ENCODE measurements at regions not wholly inside any gene's neighbourhood (a gene's known extent, or its start where the extent isn't known, plus 50 kb on each side); places are given as distances from the start of the nearest gene placed in this dataset.
"Not testable (repeated sequence)": the region's sequence is repeated elsewhere in the genome, so short reads cannot be mapped to it uniquely, and the experiment has no call there.

- no peak for DNase-seq (ENCODE audit: low spot score)
Measured at GRCh38 chr1:105138458-105138893, 1388.8 kb downstream of the AMY1C start.

- DNase-seq (ENCODE audit: low spot score): no peak
Measured at GRCh38 chr1:105172788-105173187, 1423.1 kb downstream of the AMY1C start.

DNA sequence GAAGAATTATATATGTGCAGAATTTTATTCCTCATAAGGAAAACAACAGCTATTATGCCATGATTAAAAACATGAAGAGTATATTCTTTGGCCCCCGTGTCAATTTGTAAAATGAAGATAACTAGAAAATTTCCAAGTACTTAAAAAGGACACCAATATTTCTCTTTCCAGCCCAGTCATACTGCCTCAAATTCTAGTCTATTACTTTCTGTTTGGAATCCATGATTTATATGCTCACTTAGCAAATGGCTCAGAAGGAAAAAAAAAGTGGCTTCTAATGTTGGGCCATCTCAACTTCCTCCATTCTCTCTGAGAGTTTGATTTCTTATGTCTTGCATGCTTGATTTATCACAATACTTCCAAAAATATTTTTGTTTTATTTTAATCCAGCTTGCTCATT is 1431.1 kb downstream of the AMY1C start:
- DNase-seq (ENCODE audit: low spot score): no peak

- DNase-seq (ENCODE audit: low spot score): no peak
Measured at GRCh38 chr1:105204836-105205371, 1455.2 kb downstream of the AMY1C start.

GRCh38 chr1:105208581-105208980 is 1458.9 kb downstream of the AMY1C start:
- no peak for DNase-seq (ENCODE audit: low spot score)

GRCh38 chr1:105210747-105211146 is 1461.0 kb downstream of the AMY1C start:
- no peak for DNase-seq (ENCODE audit: low spot score)

- no peak for DNase-seq (ENCODE audit: low spot score)
Measured at GRCh38 chr1:105231378-105231777, 1481.7 kb downstream of the AMY1C start.

- no peak for DNase-seq (ENCODE audit: low spot score)
Measured at GRCh38 chr1:105243411-105243810, 1493.7 kb downstream of the AMY1C start.

DNA sequence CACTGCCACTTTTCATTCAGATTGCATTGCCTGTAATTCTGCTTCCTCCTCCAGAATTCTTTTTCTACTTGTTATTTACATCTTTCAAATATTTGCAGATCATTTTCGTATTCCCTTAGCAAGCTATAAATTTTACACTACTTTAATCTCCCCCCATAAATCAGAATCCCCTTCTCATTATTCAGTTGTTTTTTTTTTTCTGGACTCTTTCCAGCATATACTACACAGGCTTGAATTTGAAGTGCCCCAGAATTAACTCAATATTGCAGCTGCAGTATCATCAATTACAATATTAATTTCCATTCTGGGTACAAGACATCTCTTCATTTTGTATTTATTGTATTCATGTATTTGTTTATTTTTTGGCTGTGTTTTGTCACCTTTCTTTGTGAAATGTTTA is 1494.3 kb downstream of the AMY1C start:
- DNase-seq (ENCODE audit: low spot score): no peak

DNA sequence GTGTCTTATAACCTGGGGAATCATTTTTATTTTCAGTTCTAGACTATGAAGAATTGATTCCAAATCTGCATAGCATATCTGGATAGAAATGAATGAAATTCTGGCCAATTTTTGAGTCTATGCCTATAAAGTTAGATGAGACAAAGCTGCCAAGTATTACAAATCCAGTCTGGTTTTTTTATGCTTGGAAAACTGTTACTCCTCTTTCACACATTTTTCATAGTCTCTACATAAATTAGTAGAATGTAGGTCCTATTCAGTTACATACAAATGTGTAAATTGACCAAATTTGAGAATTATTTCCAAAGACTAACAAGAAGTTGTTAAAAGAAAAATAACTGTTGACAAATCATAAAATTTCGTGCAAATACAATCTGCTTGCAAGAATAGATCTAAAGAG is 1505.2 kb downstream of the AMY1C start:
- DNase-seq (ENCODE audit: low spot score): no peak

- no peak for DNase-seq (ENCODE audit: low spot score)
Measured at GRCh38 chr1:105260001-105260400, 1510.3 kb downstream of the AMY1C start.

GRCh38 chr1:105270966-105271365 is 1521.3 kb downstream of the AMY1C start:
- DNase-seq (ENCODE audit: low spot score): no peak

- not testable (repeated sequence) for DNase-seq (ENCODE audit: low spot score)
Measured at GRCh38 chr1:105272376-105272775, 1522.7 kb downstream of the AMY1C start.

DNA sequence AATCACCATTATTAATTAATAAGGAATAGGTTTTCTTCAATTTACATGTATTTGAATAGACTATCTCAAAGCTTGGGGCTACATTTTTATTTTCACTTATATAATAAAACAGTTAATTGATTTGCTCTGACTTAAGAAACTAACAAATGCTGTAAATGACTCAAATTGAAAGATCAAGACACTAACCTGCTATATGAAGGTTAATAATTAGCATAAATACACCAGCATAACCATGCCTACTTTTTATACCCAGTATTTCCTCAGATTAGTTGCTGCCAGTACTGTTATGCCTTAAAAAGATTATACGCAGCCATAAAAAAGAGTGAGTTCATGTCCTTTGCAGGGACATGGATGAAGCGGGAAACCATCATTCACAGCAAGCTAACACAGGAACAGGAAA is 1545.1 kb downstream of the AMY1C start:
- no peak for DNase-seq (ENCODE audit: low spot score)

DNA sequence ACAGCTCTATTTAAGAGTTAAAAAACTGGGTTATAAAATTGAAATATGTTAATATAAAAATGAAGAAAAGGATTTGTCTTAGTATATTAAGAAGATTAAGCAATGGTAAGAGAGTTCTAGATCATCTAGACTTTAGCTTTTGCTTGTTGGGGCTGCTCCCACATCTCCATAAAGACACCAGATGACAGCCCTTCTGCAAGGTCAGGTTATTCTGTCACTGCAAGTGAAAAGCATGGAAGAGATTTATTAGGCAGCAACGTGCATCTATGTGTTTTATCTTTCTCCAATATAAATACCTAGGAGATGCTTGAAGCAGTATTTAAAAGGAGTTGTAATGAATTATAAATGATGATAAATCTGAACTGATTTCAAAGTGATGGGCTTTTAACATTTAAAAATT is 1560.4 kb downstream of the AMY1C start:
- DNase-seq (ENCODE audit: low spot score): no peak

DNA sequence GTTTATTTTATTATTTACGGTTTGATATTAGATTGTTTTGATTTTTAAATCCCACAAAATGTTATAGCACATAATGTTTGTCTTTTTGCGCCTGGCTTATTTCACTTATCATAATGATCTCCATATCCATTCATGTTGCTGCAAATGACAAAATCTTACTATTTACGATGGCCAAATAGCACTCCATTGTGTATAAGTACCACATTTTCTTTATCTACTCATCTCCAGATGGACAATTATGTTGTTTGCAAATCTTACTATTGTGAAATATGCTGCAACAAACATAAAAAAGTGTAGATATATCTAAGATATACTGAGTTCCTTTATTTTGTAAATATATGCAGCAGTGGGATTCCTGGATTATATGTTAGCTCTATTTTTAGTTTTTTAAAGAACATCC is 1568.3 kb downstream of the AMY1C start:
- DNase-seq (ENCODE audit: low spot score): no peak

GRCh38 chr1:105326886-105327285 is 1577.2 kb downstream of the AMY1C start:
- DNase-seq (ENCODE audit: low spot score): no peak

DNA sequence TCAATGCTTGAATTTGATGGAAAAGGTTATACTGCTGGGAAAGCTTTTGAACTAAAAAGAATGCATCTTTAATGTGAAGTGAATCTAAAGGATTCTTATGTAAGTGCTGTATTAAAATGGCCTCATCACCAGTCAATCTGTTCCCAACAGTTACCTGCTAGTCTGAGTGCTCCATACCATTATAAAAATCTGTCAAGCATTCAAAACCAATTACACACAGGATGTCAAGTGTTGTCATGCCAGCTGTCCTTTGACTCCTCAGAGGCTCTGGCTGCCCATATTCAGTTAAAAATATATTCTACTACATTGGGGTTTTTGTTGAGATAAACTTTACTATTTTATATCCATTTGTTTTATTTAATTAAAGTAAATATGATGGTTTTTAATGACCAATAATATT is 1587.7 kb downstream of the AMY1C start:
- no peak for DNase-seq (ENCODE audit: low spot score)

GRCh38 chr1:105343317-105343716 is 1593.6 kb downstream of the AMY1C start:
- no peak for DNase-seq (ENCODE audit: low spot score)

GRCh38 chr1:105359457-105359856 is 1609.8 kb downstream of the AMY1C start:
- DNase-seq (ENCODE audit: low spot score): no peak

GRCh38 chr1:105362438-105362837 is 1612.7 kb downstream of the AMY1C start:
- DNase-seq (ENCODE audit: low spot score): no peak

DNA sequence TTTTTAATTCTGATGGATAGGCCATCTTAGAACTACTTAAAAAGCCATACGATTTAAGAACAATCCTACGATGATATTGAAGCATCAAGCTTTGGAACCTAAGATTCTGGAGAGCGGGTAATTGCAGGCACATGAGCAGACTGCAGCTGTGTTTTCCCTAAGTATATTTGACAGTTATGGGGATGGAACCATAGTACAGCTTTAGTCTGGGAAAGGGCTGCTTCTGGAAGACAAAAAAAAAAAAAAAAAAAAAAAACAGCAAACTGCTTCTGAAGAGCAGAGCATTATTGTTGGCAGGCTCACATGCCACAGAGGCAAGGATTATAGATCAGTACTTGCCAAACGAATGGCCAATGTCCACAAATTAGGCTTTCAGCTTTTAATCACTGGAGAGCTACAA is 1618.7 kb downstream of the AMY1C start:
- no peak for DNase-seq (ENCODE audit: low spot score)

DNA sequence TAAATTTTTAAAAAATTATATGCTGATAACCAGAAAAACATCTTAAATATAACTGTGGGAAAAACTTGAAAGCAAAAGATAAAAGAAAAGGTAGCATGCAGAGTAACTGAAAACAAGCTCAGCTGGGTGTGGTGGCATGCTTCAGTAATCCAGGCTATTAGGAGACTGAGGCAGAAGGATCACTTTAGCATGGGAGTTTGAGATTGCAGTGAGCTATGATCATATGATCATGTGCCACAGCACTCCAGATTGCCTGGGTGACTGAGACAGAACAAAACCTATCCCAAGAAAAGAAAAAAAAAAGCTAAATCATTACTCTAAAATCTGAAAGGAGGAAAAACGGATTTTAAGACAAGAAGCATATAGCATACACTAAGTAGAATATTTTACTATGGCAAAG is 1624.0 kb downstream of the AMY1C start:
- DNase-seq (ENCODE audit: low spot score): no peak

- no peak for DNase-seq (ENCODE audit: low spot score)
Measured at GRCh38 chr1:105386489-105386888, 1636.8 kb downstream of the AMY1C start.

GRCh38 chr1:105396001-105396400 is 1646.3 kb downstream of the AMY1C start:
- no peak for DNase-seq (ENCODE audit: low spot score)
